B cell (primary cell): ENCODE measurements at regions not wholly inside any gene's neighbourhood (a gene's known extent, or its start where the extent isn't known, plus 50 kb on each side); places are given as distances from the start of the nearest gene placed in this dataset.
"Not testable (repeated sequence)": the region's sequence is repeated elsewhere in the genome, so short reads cannot be mapped to it uniquely, and the experiment has no call there.

Source experiments
- ATAC-seq: fragments of 200-7000 bp; cut with Tn5 transposase; one replicate; pipeline ENCODE4 v1.10.0; 2021; ENCODE audit warnings: low read depth, mild to moderate bottlenecking, moderate number of reproducible peaks, moderate library complexity
- CTCF ChIA-PET: fragments of 350-600 bp; sonication (Branson Sonifier 250); formaldehyde crosslinking; loops from one replicate; lab custom pipeline; 2021; ENCODE audit warnings: antibody characterized with exemption, inconsistent platforms; lab: Charles Lee
- POLR2A ChIA-PET: fragments of 350-600 bp; sonication (Branson Sonifier 250); formaldehyde crosslinking; loops from one replicate; lab custom pipeline; 2021; ENCODE audit warnings: antibody characterized with exemption; lab: Charles Lee
- DNase-seq: peaks from one replicate; pipeline ENCODE4 v3.0.0; 2013
- H2AFZ ChIP-seq: 2 replicates; pipeline ENCODE4 v1.6.1; 2012; ENCODE audit warnings: mild to moderate bottlenecking, low read depth, low read length; ENCODE audit not compliant: insufficient read depth, poor library complexity, severe bottlenecking
- H3K27ac ChIP-seq, 2 donors: 1 replicate in 1 of 2; 2 replicates in 1 of 2; pipeline ENCODE4 v1.5.1; 2012 to 2013; ENCODE audit warnings: low read length in 2 of 2, mild to moderate bottlenecking in 2 of 2, moderate library complexity in 1 of 2
- H3K27me3 ChIP-seq, 4 experiments: fragments of 200-600 bp in 1 of 4; sonication (generic) in 1 of 4; replicated peaks in 1 of 4; 1 replicate in 2 of 4; 2 replicates in 2 of 4; pipeline versions ENCODE4 v1.6.1 to v1.7.0; 2013 to 2016; ENCODE audit warnings: low read length in 3 of 4, mild to moderate bottlenecking in 2 of 4, mixed read lengths in 1 of 4, moderate library complexity in 1 of 4; ENCODE audit not compliant: insufficient read depth in 4 of 4, control insufficient read depth in 3 of 4; ENCODE audit errors: control extremely low read depth in 1 of 4
- H3K36me3 ChIP-seq, 2 experiments: replicated peaks in 1 of 2; 1 replicate in 1 of 2; 2 replicates in 1 of 2; pipeline versions ENCODE4 v1.6.1 to v1.7.1; 2013; ENCODE audit warnings: low read length in 1 of 2; ENCODE audit not compliant: insufficient read depth in 2 of 2, control insufficient read depth in 1 of 2; ENCODE audit errors: control extremely low read depth in 1 of 2, extremely low read depth in 1 of 2
- H3K4me1 ChIP-seq, 2 donors: fragments of 200-600 bp in 1 of 2; sonication (generic) in 1 of 2; 1 replicate in 1 of 2; 2 replicates in 1 of 2; pipeline versions ENCODE4 v1.5.1 to v1.6.1; 2013 to 2017; ENCODE audit warnings: low read length in 2 of 2; ENCODE audit not compliant: control insufficient read depth in 2 of 2, insufficient read depth in 2 of 2
- H3K4me2 ChIP-seq: replicated peaks from 2 replicates; pipeline ENCODE3; 2012; ENCODE audit warnings: mild to moderate bottlenecking, low read depth, low read length; ENCODE audit not compliant: poor library complexity, severe bottlenecking
- H3K4me3 ChIP-seq, 5 experiments: fragments of 200-600 bp in 1 of 5; sonication (generic) in 1 of 5; 1 replicate in 3 of 5; 2 replicates in 2 of 5; pipeline versions ENCODE4 v1.5.1 to v1.7.0; 2011 to 2016; ENCODE audit warnings: low read length in 4 of 5, mild to moderate bottlenecking in 4 of 5, low read depth in 2 of 5, control low read depth in 1 of 5, moderate library complexity in 1 of 5; ENCODE audit not compliant: insufficient read depth in 1 of 5; ENCODE audit errors: control extremely low read depth in 1 of 5, extremely low read depth in 1 of 5
- H3K79me2 ChIP-seq: fragments of 200-600 bp; sonication (generic); one replicate; pipeline ENCODE4 v1.6.0; 2016; ENCODE audit warnings: low read length; ENCODE audit not compliant: control insufficient read depth, insufficient read depth
- H3K9ac ChIP-seq: fragments of 200-600 bp; sonication (generic); 2 replicates; pipeline ENCODE4 v1.6.1; 2017; ENCODE audit warnings: mild to moderate bottlenecking, low read length, moderate library complexity
- H3K9me3 ChIP-seq, 3 donors: one replicate each; pipeline versions ENCODE4 v1.6.1 to v1.7.1; 2013; ENCODE audit warnings: low read length in 2 of 3; ENCODE audit not compliant: control insufficient read depth in 2 of 3, insufficient read depth in 1 of 3; ENCODE audit errors: control extremely low read depth in 1 of 3
- H4K20me1 ChIP-seq: 2 replicates; pipeline ENCODE4 v1.6.0; 2012; ENCODE audit warnings: mild to moderate bottlenecking, low read length; ENCODE audit not compliant: insufficient read depth, control insufficient read depth, poor library complexity, severe bottlenecking
- H3K27ac Mint-ChIP-seq: one replicate; pipeline ENCODE4 v1.8.0; 2021; ENCODE audit warnings: mixed read lengths
- H3K27me3 Mint-ChIP-seq: one replicate; pipeline ENCODE4 v1.8.0; 2021; ENCODE audit warnings: mixed read lengths
- H3K4me1 Mint-ChIP-seq: one replicate; pipeline ENCODE4 v1.8.0; 2021; ENCODE audit warnings: mixed read lengths
- H3K4me3 Mint-ChIP-seq: one replicate; pipeline ENCODE4 v1.8.0; 2021; ENCODE audit warnings: mixed read lengths
- H3K9me3 Mint-ChIP-seq: one replicate; pipeline ENCODE4 v1.8.0; 2022; ENCODE audit warnings: mixed read lengths; ENCODE audit not compliant: insufficient read depth
- CTCF ChIP-seq: fragments of 200-600 bp; IDR thresholded peaks from one replicate; pipeline ENCODE4 v1.8.0; 2022; ENCODE audit warnings: antibody characterized with exemption, mild to moderate bottlenecking
- EZH2 ChIP-seq: IDR thresholded peaks from 2 replicates; pipeline ENCODE4 v1.6.1; 2012; ENCODE audit warnings: borderline replicate concordance, low read depth, mild to moderate bottlenecking, moderate library complexity, low read length; ENCODE audit not compliant: insufficient read depth, poor library complexity, severe bottlenecking
- WGBS: methylation state at CpG from one replicate; pipeline ENCODE4 v1.1.5; 2013; ENCODE audit warnings: missing lambda C conversion rate; ENCODE audit not compliant: insufficient coverage; 5-methylcytosine and 5-hydroxymethylcytosine counted together
- intact Hi-C: fragments of 100-400 bp; cut with micrococcal nuclease; formaldehyde crosslinking; loops from one replicate; pipeline ENCODE4 v1.10.0; 2022

GRCh38 chr3:117868766-117869165 is 1159.2 kb downstream of the TUSC7 start:
- CTCF ChIA-PET, result no interaction called here
- intact Hi-C loops, result no loop called here

GRCh38 chr3:117871934-117872333 is 1162.4 kb downstream of the TUSC7 start:
- Histone ChIP-seq H3K27ac (no peak overlapping the region), H2AFZ (no peak overlapping the region), H3K4me2 (no peak overlapping the region), H4K20me1 (no peaks in the 10 kb centered on the region), H3K4me3 (no peak overlapping the region), H3K27me3 (no peaks in the 10 kb centered on the region), H3K9me3 (no peaks in the 10 kb centered on the region), H3K36me3 (no peaks in the 10 kb centered on the region), H3K9ac (no peak overlapping the region), H3K79me2 (no peaks in the 10 kb centered on the region), H3K4me1 (no peaks in the 10 kb centered on the region)
- no peak for DNase-seq
- WGBS, result 100% methylated on average over 1 of the region's 2 CpGs
- peaks cover 5% of the 10 kb centered on the region for H3K9me3 Mint-ChIP-seq
- no peaks in the 10 kb centered on the region for H3K4me1 Mint-ChIP-seq
- no peak for ATAC-seq
- no peak overlapping the region for H3K27ac Mint-ChIP-seq
- H3K4me3 Mint-ChIP-seq, result no peak overlapping the region
- no peak for TF ChIP-seq EZH2
- no peak for TF ChIP-seq CTCF
- H3K27me3 Mint-ChIP-seq, result no peaks in the 10 kb centered on the region
- ChIA-PET CTCF (no interaction called here), POLR2A (no interaction called here)
- intact Hi-C loops, result no loop called here

More at GRCh38 chr3:117868766-117869165, 1159.2 kb downstream of the TUSC7 start:
- no peak overlapping the region for H2AFZ ChIP-seq
- peaks cover 2% of the 10 kb centered on the region for H3K9me3 Mint-ChIP-seq
- no peak overlapping the region for H3K9ac ChIP-seq
- no peaks in the 10 kb centered on the region for H3K27me3 ChIP-seq
- H3K79me2 ChIP-seq, result no peaks in the 10 kb centered on the region
- H3K27me3 Mint-ChIP-seq, result no peaks in the 10 kb centered on the region
- H3K4me3 ChIP-seq, result no peak overlapping the region
- POLR2A ChIA-PET, result no interaction called here
- ATAC-seq, result no peak
- no peak overlapping the region for H3K4me2 ChIP-seq
- TF ChIP-seq EZH2, result no peak
- no peak for TF ChIP-seq CTCF
- no peaks in the 10 kb centered on the region for H3K4me1 Mint-ChIP-seq
- H4K20me1 ChIP-seq, result no peaks in the 10 kb centered on the region
- no peaks in the 10 kb centered on the region for H3K9me3 ChIP-seq
- no peaks in the 10 kb centered on the region for H3K36me3 ChIP-seq
- no peaks in the 10 kb centered on the region for H3K4me1 ChIP-seq
- H3K27ac Mint-ChIP-seq, result no peak overlapping the region
- DNase-seq, result no peak
- WGBS, result no CpG with 5 or more reads among the region's 2 CpGs
- H3K27ac ChIP-seq, result no peak overlapping the region
- H3K4me3 Mint-ChIP-seq, result no peak overlapping the region

GRCh38 chr3:117872594-117873248 is 1161.9 kb downstream of the IGSF11 start:
- POLR2A ChIA-PET, DNase-seq: not testable (repeated sequence)
- WGBS, result 93% methylated on average over 6 of the region's 15 CpGs

More at GRCh38 chr3:117872594-117873248, 1161.9 kb downstream of the IGSF11 start:
- intact Hi-C loops, H3K4me1 ChIP-seq, H3K9me3 Mint-ChIP-seq, H3K4me3 Mint-ChIP-seq, CTCF ChIA-PET, H3K9ac ChIP-seq, H3K36me3 ChIP-seq, H3K27ac ChIP-seq, H3K27me3 Mint-ChIP-seq, H3K4me3 ChIP-seq, H3K4me1 Mint-ChIP-seq, H3K4me2 ChIP-seq, H3K79me2 ChIP-seq, H3K27me3 ChIP-seq, ATAC-seq, H2AFZ ChIP-seq, H3K27ac Mint-ChIP-seq, H4K20me1 ChIP-seq, H3K9me3 ChIP-seq: not testable (repeated sequence)
